ENCODE measurements at regions not wholly inside any gene's neighbourhood (a gene's known extent, or its start where the extent isn't known, plus 50 kb on each side); places are given as distances from the start of the nearest gene placed in this dataset.

DNA sequence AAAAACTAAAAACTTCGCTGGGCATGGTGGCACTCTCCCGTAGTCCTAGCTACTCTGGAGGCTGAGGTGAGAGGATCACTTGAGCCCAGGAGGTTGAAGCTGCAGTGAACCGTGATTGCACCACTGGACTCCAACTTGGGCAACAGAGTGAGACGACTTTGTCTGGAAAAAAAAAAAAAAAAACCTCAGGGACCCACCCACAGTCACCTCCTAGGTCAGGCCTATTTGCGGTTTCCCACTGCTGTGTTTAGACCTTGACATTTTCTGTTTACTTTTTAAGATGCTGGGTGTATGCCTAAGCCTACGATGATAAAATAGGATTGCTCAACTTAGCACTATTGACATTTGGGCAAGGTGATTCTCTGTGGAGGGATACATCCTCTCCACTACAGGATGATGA is 197.4 kb upstream of the TBL1X start:
- TF ChIP-seq, protein P1, sequence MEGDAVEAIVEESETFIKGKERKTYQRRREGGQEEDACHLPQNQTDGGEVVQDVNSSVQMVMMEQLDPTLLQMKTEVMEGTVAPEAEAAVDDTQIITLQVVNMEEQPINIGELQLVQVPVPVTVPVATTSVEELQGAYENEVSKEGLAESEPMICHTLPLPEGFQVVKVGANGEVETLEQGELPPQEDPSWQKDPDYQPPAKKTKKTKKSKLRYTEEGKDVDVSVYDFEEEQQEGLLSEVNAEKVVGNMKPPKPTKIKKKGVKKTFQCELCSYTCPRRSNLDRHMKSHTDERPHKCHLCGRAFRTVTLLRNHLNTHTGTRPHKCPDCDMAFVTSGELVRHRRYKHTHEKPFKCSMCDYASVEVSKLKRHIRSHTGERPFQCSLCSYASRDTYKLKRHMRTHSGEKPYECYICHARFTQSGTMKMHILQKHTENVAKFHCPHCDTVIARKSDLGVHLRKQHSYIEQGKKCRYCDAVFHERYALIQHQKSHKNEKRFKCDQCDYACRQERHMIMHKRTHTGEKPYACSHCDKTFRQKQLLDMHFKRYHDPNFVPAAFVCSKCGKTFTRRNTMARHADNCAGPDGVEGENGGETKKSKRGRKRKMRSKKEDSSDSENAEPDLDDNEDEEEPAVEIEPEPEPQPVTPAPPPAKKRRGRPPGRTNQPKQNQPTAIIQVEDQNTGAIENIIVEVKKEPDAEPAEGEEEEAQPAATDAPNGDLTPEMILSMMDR (IDR thresholded peaks at IDR 0.05; ENCODE audit: low read length) = no peak
- no peak for TF ChIP-seq EZH2 (IDR thresholded peaks at IDR 0.05; ENCODE audit: borderline replicate concordance, low read length)

Data from OCI-LY1 (cell line).